ENCODE measurements at regions not wholly inside any gene's neighbourhood (a gene's known extent, or its start where the extent isn't known, plus 50 kb on each side); places are given as distances from the start of the nearest gene placed in this dataset.

- TF ChIP-seq POLR2A (IDR thresholded peaks at IDR 0.05) (no peak), CTCF (IDR thresholded peaks at IDR 0.05) (no peak)
Measured at GRCh38 chr12:91940322-91940721, 205.3 kb downstream of the BTG1 start.

All from right lobe of liver (tissue), 4 donors.